Esophagus muscularis mucosa (tissue), 4 donors: ENCODE measurements at regions not wholly inside any gene's neighbourhood (a gene's known extent, or its start where the extent isn't known, plus 50 kb on each side); places are given as distances from the start of the nearest gene placed in this dataset.

Source experiments
- DNase-seq: peaks from one replicate; pipeline ENCODE4 v3.0.0-alpha.2; 2017; ENCODE audit errors: extremely low spot score
- H3K27ac ChIP-seq, 4 donors: fragments of 200-600 bp; sonication (generic); replicated peaks in 1 of 4; 1 replicate in 3 of 4; 2 replicates in 1 of 4; pipeline ENCODE4 v1.5.1; 2016 to 2019; ENCODE audit warnings: mild to moderate bottlenecking in 1 of 4
- H3K27me3 ChIP-seq, 4 donors: fragments of 200-600 bp; sonication (generic); one replicate each; pipeline versions ENCODE4 v1.5.1 to v1.6.0; 2016 to 2019
- H3K36me3 ChIP-seq, 4 donors: fragments of 200-600 bp; sonication (generic); one replicate each; pipeline ENCODE4 v1.5.1; 2016 to 2019
- H3K4me1 ChIP-seq, 4 donors: fragments of 200-600 bp; sonication (generic); one replicate each; pipeline ENCODE4 v1.5.1; 2016 to 2019
- H3K4me3 ChIP-seq, 4 donors: fragments of 200-600 bp; sonication (generic); 1 replicate in 2 of 4; 2 replicates in 2 of 4; pipeline ENCODE4 v1.5.1; 2016 to 2019; ENCODE audit warnings: mild to moderate bottlenecking in 4 of 4, moderate library complexity in 1 of 4
- H3K9me3 ChIP-seq, 4 donors: fragments of 200-600 bp; sonication (generic); 1 replicate in 3 of 4; 2 replicates in 1 of 4; pipeline ENCODE4 v1.5.1; 2016 to 2019
- CTCF ChIP-seq, 3 experiments: fragments of 200-600 bp in 2 of 3; fragments of 450-650 bp in 1 of 3; sonication (generic) in 2 of 3; IDR thresholded peaks; one replicate each; pipeline ENCODE4 v1.5.1; 2017 to 2019; ENCODE audit warnings: antibody characterized with exemption in 3 of 3, mild to moderate bottlenecking in 2 of 3, moderate library complexity in 1 of 3
- EP300 ChIP-seq: sonication (generic); formaldehyde crosslinking; IDR thresholded peaks from one replicate; pipeline ENCODE4 v1.6.1; 2017; ENCODE audit warnings: antibody characterized with exemption
- POLR2A ChIP-seq: fragments of 450-650 bp; IDR thresholded peaks from one replicate; pipeline ENCODE4 v1.6.1; 2017; ENCODE audit warnings: antibody characterized with exemption, moderate library complexity, mild to moderate bottlenecking, low read depth
- POLR2AphosphoS5 ChIP-seq, 2 donors: sonication (generic); formaldehyde crosslinking; IDR thresholded peaks; one replicate each; pipeline ENCODE4 v1.6.1; 2017; ENCODE audit warnings: antibody characterized with exemption in 2 of 2
- WGBS: methylation state at CpG from one replicate; pipeline ENCODE4 v1.1.5; 2018; 5-methylcytosine and 5-hydroxymethylcytosine counted together
- intact Hi-C: fragments of 100-400 bp; cut with DNase I; formaldehyde crosslinking; loops from one replicate; pipeline ENCODE4 v1.15.1; 2023

GRCh38 chr7:57364933-57365710 lies 84.9 kb upstream of the ZNF716 start:
- Histone ChIP-seq H3K4me1 (no peaks in the 10 kb centered on the region), H3K27me3 (no peaks in the 10 kb centered on the region), H3K36me3 (no peaks in the 10 kb centered on the region), H3K4me3 (no peak overlapping the region), H3K27ac (no peak overlapping the region), H3K9me3 (no peaks in the 10 kb centered on the region)
- no peak for DNase-seq
- intact Hi-C loops: no loop called here
- 74% methylated on average over 14 of the region's 17 CpGs for WGBS
- TF ChIP-seq CTCF (IDR thresholded peaks at IDR 0.05) (no peak), POLR2A (no peak), EP300 (no peak), POLR2AphosphoS5 (IDR thresholded peaks at IDR 0.05) (no peak)

DNA sequence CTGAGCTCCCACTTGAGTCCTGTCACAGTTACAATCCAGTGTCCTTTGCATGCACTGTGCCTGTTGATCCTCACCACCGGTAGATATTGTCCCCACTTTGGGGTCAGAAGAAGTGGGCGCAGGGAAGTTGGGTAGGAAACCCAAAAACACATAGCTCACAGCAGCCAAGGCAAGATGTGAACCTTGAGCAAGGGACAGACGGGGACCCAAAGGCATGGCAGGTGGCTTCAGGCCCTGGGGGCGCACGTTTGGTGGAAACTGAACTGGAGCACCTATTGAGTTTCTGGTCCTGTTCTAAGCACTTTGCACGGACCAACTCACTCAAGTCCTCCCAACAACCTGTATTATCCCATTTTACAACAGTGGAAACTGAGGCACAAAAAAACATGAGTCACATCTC lies 82.8 kb upstream of the ZNF716 start:
- H3K27me3 ChIP-seq: peaks cover 0 to under 1% (median 0%) of the 10 kb centered on the region in 4 donors

GRCh38 chr7:57370066-57370738 lies 79.8 kb upstream of the ZNF716 start:
- Histone ChIP-seq H3K27ac (no peak overlapping the region), H3K9me3 (peaks cover 0 to 11% (median 0%) of the 10 kb centered on the region in 4 donors), H3K27me3 (peaks cover 0 to 18% (median 0%) of the 10 kb centered on the region in 4 donors), H3K4me1 (no peaks in the 10 kb centered on the region), H3K36me3 (no peaks in the 10 kb centered on the region), H3K4me3 (no peak overlapping the region)
- TF ChIP-seq POLR2A (no peak), POLR2AphosphoS5 (IDR thresholded peaks at IDR 0.05) (no peak), CTCF (IDR thresholded peaks at IDR 0.05) (no peak), EP300 (no peak)
- intact Hi-C loops: no loop called here
- DNase-seq: no peak
- 70% methylated on average over 4 of the region's 4 CpGs for WGBS

More for the DNA sequence above, 82.8 kb upstream of the ZNF716 start:
- Histone ChIP-seq H3K27ac (no peak overlapping the region), H3K4me3 (no peak overlapping the region), H3K4me1 (no peaks in the 10 kb centered on the region), H3K9me3 (no peaks in the 10 kb centered on the region), H3K36me3 (no peaks in the 10 kb centered on the region)
- WGBS: 87% methylated on average over 4 of the region's 6 CpGs
- intact Hi-C loops: no loop called here
- no peak for TF ChIP-seq CTCF (IDR thresholded peaks at IDR 0.05)
- TF ChIP-seq EP300: no peak
- TF ChIP-seq POLR2A: no peak
- no peak for TF ChIP-seq POLR2AphosphoS5 (IDR thresholded peaks at IDR 0.05)
- no peak for DNase-seq

GRCh38 chr7:57370739-57371098 lies 79.3 kb upstream of the ZNF716 start:
- Histone ChIP-seq H3K27ac (no peak overlapping the region), H3K4me3 (no peak overlapping the region), H3K27me3 (peaks cover 0 to 18% (median 0%) of the 10 kb centered on the region in 4 donors), H3K9me3 (peaks cover 0 to 11% (median 0%) of the 10 kb centered on the region in 4 donors), H3K4me1 (no peaks in the 10 kb centered on the region), H3K36me3 (no peaks in the 10 kb centered on the region)
- no peak for TF ChIP-seq EP300
- no peak for TF ChIP-seq POLR2AphosphoS5 (IDR thresholded peaks at IDR 0.05)
- no peak for TF ChIP-seq CTCF (IDR thresholded peaks at IDR 0.05)
- no peak for TF ChIP-seq POLR2A
- DNase-seq: no peak
- intact Hi-C loops: no loop called here
- 60% methylated on average over 2 of the region's 2 CpGs for WGBS
